ENCODE measurements at regions not wholly inside any gene's neighbourhood (a gene's known extent, or its start where the extent isn't known, plus 50 kb on each side); places are given as distances from the start of the nearest gene placed in this dataset.

- H3K4me2 ChIP-seq (ENCODE audit: low read length), result no peak overlapping the region
- H3K4me3 ChIP-seq (ENCODE audit: low read length), result no peak overlapping the region
- H3K79me2 ChIP-seq (ENCODE audit: control insufficient read depth, low read length), result no peaks in the 10 kb centered on the region
- H3K4me1 ChIP-seq (ENCODE audit: control insufficient read depth, low read length), result no peaks in the 10 kb centered on the region
- no peaks in the 10 kb centered on the region for H3K9me3 ChIP-seq (ENCODE audit: control insufficient read depth, insufficient read depth, low read length)
- H4K20me1 ChIP-seq (ENCODE audit: control insufficient read depth, insufficient read depth, low read depth, low read length), result no peaks in the 10 kb centered on the region
- H3F3A ChIP-seq (ENCODE audit: control insufficient read depth, insufficient read depth), result no peaks in the 10 kb centered on the region
- TF ChIP-seq EZH2phosphoT487 (IDR thresholded peaks at IDR 0.05; ENCODE audit: borderline replicate concordance, low read length), result no peak
- TF ChIP-seq CTCF (IDR thresholded peaks at IDR 0.05; ENCODE audit: low read depth, low read length, poor library complexity, severe bottlenecking), result no peak
- no peak overlapping the region for H3K27ac ChIP-seq (ENCODE audit: low read depth, low read length)
- no peaks in the 10 kb centered on the region for H3K36me3 ChIP-seq (ENCODE audit: control insufficient read depth, low read length)
- peaks cover 11% of the 10 kb centered on the region for H3K27me3 ChIP-seq (ENCODE audit: control insufficient read depth, low read length)
- no peaks in the 10 kb centered on the region for H3K9me2 ChIP-seq (replicated peaks; ENCODE audit: control insufficient read depth, low read length)
Observed at GRCh38 chr4:174152717-174153466, 130.6 kb downstream of the FBXO8 start.

- Histone ChIP-seq H3K36me3 (ENCODE audit: control insufficient read depth, low read length) (no peaks in the 10 kb centered on the region), H3K9me2 (replicated peaks; ENCODE audit: control insufficient read depth, low read length) (no peaks in the 10 kb centered on the region)
Observed at GRCh38 chr4:174147863-174148262, 135.6 kb downstream of the FBXO8 start.

GRCh38 chr4:174144106-174144505 is 139.4 kb downstream of the FBXO8 start:
- H4K20me1 ChIP-seq (ENCODE audit: control insufficient read depth, insufficient read depth, low read depth, low read length), result no peaks in the 10 kb centered on the region
- H3K27ac ChIP-seq (ENCODE audit: low read depth, low read length), result no peak overlapping the region
- H3K9me3 ChIP-seq (ENCODE audit: control insufficient read depth, insufficient read depth, low read length), result no peaks in the 10 kb centered on the region
- H3K4me2 ChIP-seq (ENCODE audit: low read length), result no peak overlapping the region
- H3K4me1 ChIP-seq (ENCODE audit: control insufficient read depth, low read length), result no peaks in the 10 kb centered on the region
- H3K4me3 ChIP-seq (ENCODE audit: low read length), result no peak overlapping the region
- H3K9me2 ChIP-seq (replicated peaks; ENCODE audit: control insufficient read depth, low read length), result no peaks in the 10 kb centered on the region
- no peaks in the 10 kb centered on the region for H3F3A ChIP-seq (ENCODE audit: control insufficient read depth, insufficient read depth)
- H3K27me3 ChIP-seq (ENCODE audit: control insufficient read depth, low read length), result no peaks in the 10 kb centered on the region; the same call in none of the 2 replicates
- no peaks in the 10 kb centered on the region for H3K36me3 ChIP-seq (ENCODE audit: control insufficient read depth, low read length)
- H3K79me2 ChIP-seq (ENCODE audit: control insufficient read depth, low read length), result no peaks in the 10 kb centered on the region
- TF ChIP-seq CTCF (IDR thresholded peaks at IDR 0.05; ENCODE audit: low read depth, low read length, poor library complexity, severe bottlenecking), result no peak

More at GRCh38 chr4:174147863-174148262, 135.6 kb downstream of the FBXO8 start:
- Histone ChIP-seq H3K79me2 (ENCODE audit: control insufficient read depth, low read length) (no peaks in the 10 kb centered on the region), H3K27ac (ENCODE audit: low read depth, low read length) (no peak overlapping the region), H3K4me2 (ENCODE audit: low read length) (no peak overlapping the region), H4K20me1 (ENCODE audit: control insufficient read depth, insufficient read depth, low read depth, low read length) (no peaks in the 10 kb centered on the region), H3K27me3 (ENCODE audit: control insufficient read depth, low read length) (peaks cover 5% of the 10 kb centered on the region), H3K4me3 (ENCODE audit: low read length) (no peak overlapping the region), H3F3A (ENCODE audit: control insufficient read depth, insufficient read depth) (no peaks in the 10 kb centered on the region), H3K4me1 (ENCODE audit: control insufficient read depth, low read length) (no peaks in the 10 kb centered on the region), H3K9me3 (ENCODE audit: control insufficient read depth, insufficient read depth, low read length) (no peaks in the 10 kb centered on the region)
- no peak for TF ChIP-seq CTCF (IDR thresholded peaks at IDR 0.05; ENCODE audit: low read depth, low read length, poor library complexity, severe bottlenecking)
- no peak for TF ChIP-seq EZH2phosphoT487 (IDR thresholded peaks at IDR 0.05; ENCODE audit: borderline replicate concordance, low read length)
